IPS-20b (cell line): ENCODE measurements at regions not wholly inside any gene's neighbourhood (a gene's known extent, or its start where the extent isn't known, plus 50 kb on each side); places are given as distances from the start of the nearest gene placed in this dataset.
"Not testable (repeated sequence)": the region's sequence is repeated elsewhere in the genome, so short reads cannot be mapped to it uniquely, and the experiment has no call there.

Source experiments
- H3K27ac ChIP-seq: one replicate; pipeline ENCODE4 v1.5.1; 2013; ENCODE audit warnings: low read length
- H3K27me3 ChIP-seq: 2 replicates; pipeline ENCODE4 v1.6.1; 2013; ENCODE audit warnings: mild to moderate bottlenecking, low read length, inconsistent platforms; ENCODE audit not compliant: insufficient read depth
- H3K36me3 ChIP-seq: 2 replicates; pipeline ENCODE4 v1.6.1; 2013; ENCODE audit warnings: low read depth, mild to moderate bottlenecking, inconsistent platforms, low read length, moderate library complexity; ENCODE audit not compliant: insufficient read depth
- H3K4me1 ChIP-seq: 2 replicates; pipeline ENCODE4 v1.6.1; 2013; ENCODE audit warnings: mild to moderate bottlenecking, control low read depth, inconsistent platforms, low read length, moderate library complexity; ENCODE audit not compliant: insufficient read depth
- H3K4me3 ChIP-seq: 2 replicates; pipeline ENCODE4 v1.5.1; 2013; ENCODE audit warnings: mild to moderate bottlenecking, low read length, inconsistent platforms
- H3K9ac ChIP-seq: 2 replicates; pipeline ENCODE4 v1.6.1; 2013; ENCODE audit warnings: low read depth, mild to moderate bottlenecking, inconsistent platforms, low read length, moderate library complexity
- H3K9me3 ChIP-seq: 2 replicates; pipeline ENCODE4 v1.6.1; 2013; ENCODE audit warnings: mild to moderate bottlenecking, low read depth, low read length, inconsistent platforms; ENCODE audit not compliant: insufficient read depth

GRCh38 chr7:80311313-80311712, 176.7 kb downstream of the GNAI1 start:
- Histone ChIP-seq H3K27me3 (no peaks in the 10 kb centered on the region), H3K27ac (no peak overlapping the region), H3K9me3 (no peaks in the 10 kb centered on the region), H3K4me1 (no peaks in the 10 kb centered on the region; the same call in 1 of the 2 replicates), H3K9ac (no peak overlapping the region), H3K4me3 (no peak overlapping the region), H3K36me3 (no peaks in the 10 kb centered on the region)

GRCh38 chr7:80309971-80310549, 175.4 kb downstream of the GNAI1 start:
- no peak overlapping the region for H3K4me3 ChIP-seq
- no peak overlapping the region for H3K27ac ChIP-seq

GRCh38 chr7:80309377-80309776, 174.7 kb downstream of the GNAI1 start:
- no peak overlapping the region for H3K27ac ChIP-seq
- H3K4me3 ChIP-seq = no peak overlapping the region
- no peak overlapping the region for H3K9ac ChIP-seq
- no peaks in the 10 kb centered on the region for H3K4me1 ChIP-seq
- no peaks in the 10 kb centered on the region for H3K36me3 ChIP-seq
- H3K9me3 ChIP-seq = no peaks in the 10 kb centered on the region
- no peaks in the 10 kb centered on the region for H3K27me3 ChIP-seq

More at GRCh38 chr7:80309971-80310549, 175.4 kb downstream of the GNAI1 start:
- Histone ChIP-seq H3K4me1 (no peaks in the 10 kb centered on the region), H3K36me3 (no peaks in the 10 kb centered on the region), H3K9me3 (no peaks in the 10 kb centered on the region), H3K9ac (no peak overlapping the region), H3K27me3 (no peaks in the 10 kb centered on the region)

- no peaks in the 10 kb centered on the region for H3K9me3 ChIP-seq
- H3K4me3 ChIP-seq = no peak overlapping the region
- no peaks in the 10 kb centered on the region for H3K4me1 ChIP-seq
- no peaks in the 10 kb centered on the region for H3K36me3 ChIP-seq
- no peak overlapping the region for H3K27ac ChIP-seq
- peaks cover 19% of the 10 kb centered on the region for H3K27me3 ChIP-seq
- H3K9ac ChIP-seq = no peak overlapping the region
Measured at GRCh38 chr7:80307227-80307856, 172.7 kb downstream of the GNAI1 start.

- no peak overlapping the region for H3K4me3 ChIP-seq
- H3K9ac ChIP-seq = no peak overlapping the region
- H3K27me3 ChIP-seq = peaks cover 54% of the 10 kb centered on the region
- no peaks in the 10 kb centered on the region for H3K36me3 ChIP-seq
- no peak overlapping the region for H3K27ac ChIP-seq
- H3K9me3 ChIP-seq = no peaks in the 10 kb centered on the region
- no peaks in the 10 kb centered on the region for H3K4me1 ChIP-seq
Measured at GRCh38 chr7:80303315-80303714, 168.7 kb downstream of the GNAI1 start.

- Histone ChIP-seq H3K27ac (no peak overlapping the region), H3K36me3 (no peaks in the 10 kb centered on the region), H3K9me3 (no peaks in the 10 kb centered on the region), H3K4me1 (no peaks in the 10 kb centered on the region), H3K27me3 (peaks cover 54% of the 10 kb centered on the region), H3K9ac (no peak overlapping the region), H3K4me3 (no peak overlapping the region)
Measured at GRCh38 chr7:80302636-80303035, 168.0 kb downstream of the GNAI1 start.

GRCh38 chr7:80302078-80302477, 167.4 kb downstream of the GNAI1 start:
- no peak overlapping the region for H3K27ac ChIP-seq
- no peak overlapping the region for H3K4me3 ChIP-seq
- H3K9ac ChIP-seq = no peak overlapping the region
- H3K27me3 ChIP-seq = peaks cover 54% of the 10 kb centered on the region
- H3K36me3 ChIP-seq = no peaks in the 10 kb centered on the region
- H3K9me3 ChIP-seq = no peaks in the 10 kb centered on the region
- no peaks in the 10 kb centered on the region for H3K4me1 ChIP-seq

GRCh38 chr7:80298201-80298600, 163.6 kb downstream of the GNAI1 start:
- Histone ChIP-seq H3K9ac (no peak overlapping the region), H3K4me3 (no peak overlapping the region), H3K27ac (no peak overlapping the region), H3K9me3 (no peaks in the 10 kb centered on the region), H3K36me3 (no peaks in the 10 kb centered on the region), H3K4me1 (no peaks in the 10 kb centered on the region), H3K27me3 (peaks cover 45% of the 10 kb centered on the region)

GRCh38 chr7:80294346-80294745, 159.7 kb downstream of the GNAI1 start:
- Histone ChIP-seq H3K4me3 (no peak overlapping the region), H3K9me3 (no peaks in the 10 kb centered on the region), H3K27me3 (peaks cover 6% of the 10 kb centered on the region), H3K27ac (no peak overlapping the region), H3K4me1 (no peaks in the 10 kb centered on the region), H3K9ac (no peak overlapping the region), H3K36me3 (no peaks in the 10 kb centered on the region)

GRCh38 chr7:80292634-80293033, 158.0 kb downstream of the GNAI1 start:
- not testable (repeated sequence) for H3K27me3 ChIP-seq

GRCh38 chr7:80288175-80289122, 153.8 kb downstream of the GNAI1 start:
- Histone ChIP-seq H3K27ac (no peak overlapping the region), H3K9me3 (no peaks in the 10 kb centered on the region), H3K4me3 (no peak overlapping the region), H3K36me3 (no peaks in the 10 kb centered on the region), H3K27me3 (no peaks in the 10 kb centered on the region), H3K4me1 (no peaks in the 10 kb centered on the region), H3K9ac (no peak overlapping the region)

More at GRCh38 chr7:80292634-80293033, 158.0 kb downstream of the GNAI1 start:
- H3K27ac ChIP-seq, H3K4me1 ChIP-seq, H3K36me3 ChIP-seq, H3K4me3 ChIP-seq, H3K9me3 ChIP-seq, H3K9ac ChIP-seq: not testable (repeated sequence)
